ENCODE measurements at regions not wholly inside any gene's neighbourhood (a gene's known extent, or its start where the extent isn't known, plus 50 kb on each side); places are given as distances from the start of the nearest gene placed in this dataset.
A peak's percentile ranks its signal among the peaks of the same experiment; 100 is the strongest.

GRCh38 chr19:28010656-28011055 is 1202.3 kb downstream of the UQCRFS1 start:
- no peaks in the 10 kb centered on the region for H3K4me1 ChIP-seq (ENCODE audit: insufficient read depth, low read length)
- no peak for TF ChIP-seq CTCF (IDR thresholded peaks at IDR 0.05; ENCODE audit: extremely low read depth, low read depth, low read length)
- H3K4me3 ChIP-seq (ENCODE audit: insufficient read depth, low read length) = no peak overlapping the region
- H3K4me2 ChIP-seq (ENCODE audit: insufficient read depth, low read length) = no peak overlapping the region
- peak; percentile 34 for DNase-seq (ENCODE audit: insufficient read length, low spot score, missing footprints)
- H3K36me3 ChIP-seq (ENCODE audit: insufficient read depth, low read length) = no peaks in the 10 kb centered on the region
- H3K27me3 ChIP-seq (ENCODE audit: insufficient read depth, low read length) = no peaks in the 10 kb centered on the region
- H2AFZ ChIP-seq (ENCODE audit: low read length) = no peak overlapping the region
- H4K20me1 ChIP-seq (ENCODE audit: insufficient read depth, low read length) = no peaks in the 10 kb centered on the region
- H3K79me2 ChIP-seq (ENCODE audit: insufficient read depth, low read length) = no peaks in the 10 kb centered on the region
- H3K27ac ChIP-seq (ENCODE audit: low read depth, low read length) = no peak overlapping the region
- peaks cover 2% of the 10 kb centered on the region for H3K9me3 ChIP-seq (ENCODE audit: low read depth, low read length)

- H3K79me2 ChIP-seq (ENCODE audit: insufficient read depth, low read length) = no peaks in the 10 kb centered on the region
- no peaks in the 10 kb centered on the region for H4K20me1 ChIP-seq (ENCODE audit: insufficient read depth, low read length)
- H2AFZ ChIP-seq (ENCODE audit: low read length) = no peak overlapping the region
- no peaks in the 10 kb centered on the region for H3K27me3 ChIP-seq (ENCODE audit: insufficient read depth, low read length)
- no peak overlapping the region for H3K4me2 ChIP-seq (ENCODE audit: insufficient read depth, low read length)
- no peak overlapping the region for H3K4me3 ChIP-seq (ENCODE audit: insufficient read depth, low read length)
- no peak for DNase-seq (ENCODE audit: insufficient read length, low spot score, missing footprints)
- H3K9me3 ChIP-seq (ENCODE audit: low read depth, low read length) = peaks cover 1% of the 10 kb centered on the region
- H3K27ac ChIP-seq (ENCODE audit: low read depth, low read length) = no peak overlapping the region
- no peaks in the 10 kb centered on the region for H3K36me3 ChIP-seq (ENCODE audit: insufficient read depth, low read length)
- H3K4me1 ChIP-seq (ENCODE audit: insufficient read depth, low read length) = no peaks in the 10 kb centered on the region
- TF ChIP-seq CTCF (IDR thresholded peaks at IDR 0.05; ENCODE audit: extremely low read depth, low read depth, low read length) = no peak
Observed at GRCh38 chr19:28009696-28010095, 1203.3 kb downstream of the UQCRFS1 start.

- Histone ChIP-seq H2AFZ (ENCODE audit: low read length) (no peak overlapping the region), H3K4me1 (ENCODE audit: insufficient read depth, low read length) (no peaks in the 10 kb centered on the region), H3K27me3 (ENCODE audit: insufficient read depth, low read length) (no peaks in the 10 kb centered on the region), H3K9me3 (ENCODE audit: low read depth, low read length) (peaks cover 2% of the 10 kb centered on the region), H3K4me2 (ENCODE audit: insufficient read depth, low read length) (no peak overlapping the region), H3K27ac (ENCODE audit: low read depth, low read length) (no peak overlapping the region), H3K4me3 (ENCODE audit: insufficient read depth, low read length) (no peak overlapping the region), H3K79me2 (ENCODE audit: insufficient read depth, low read length) (no peaks in the 10 kb centered on the region), H3K36me3 (ENCODE audit: insufficient read depth, low read length) (no peaks in the 10 kb centered on the region), H4K20me1 (ENCODE audit: insufficient read depth, low read length) (no peaks in the 10 kb centered on the region)
- TF ChIP-seq CTCF (IDR thresholded peaks at IDR 0.05; ENCODE audit: extremely low read depth, low read depth, low read length) = no peak
- DNase-seq (ENCODE audit: insufficient read length, low spot score, missing footprints) = peak; percentile 39
Observed at GRCh38 chr19:28008695-28009094, 1204.3 kb downstream of the UQCRFS1 start.

- Histone ChIP-seq H3K79me2 (ENCODE audit: insufficient read depth, low read length) (no peaks in the 10 kb centered on the region), H4K20me1 (ENCODE audit: insufficient read depth, low read length) (no peaks in the 10 kb centered on the region), H3K4me3 (ENCODE audit: insufficient read depth, low read length) (no peak overlapping the region), H3K9me3 (ENCODE audit: low read depth, low read length) (peaks cover 2% of the 10 kb centered on the region), H2AFZ (ENCODE audit: low read length) (no peak overlapping the region), H3K27me3 (ENCODE audit: insufficient read depth, low read length) (no peaks in the 10 kb centered on the region), H3K4me1 (ENCODE audit: insufficient read depth, low read length) (no peaks in the 10 kb centered on the region), H3K36me3 (ENCODE audit: insufficient read depth, low read length) (no peaks in the 10 kb centered on the region), H3K4me2 (ENCODE audit: insufficient read depth, low read length) (no peak overlapping the region), H3K27ac (ENCODE audit: low read depth, low read length) (no peak overlapping the region)
- DNase-seq (ENCODE audit: insufficient read length, low spot score, missing footprints) = no peak
- TF ChIP-seq CTCF (IDR thresholded peaks at IDR 0.05; ENCODE audit: extremely low read depth, low read depth, low read length) = no peak
Observed at GRCh38 chr19:28003543-28003942, 1209.4 kb downstream of the UQCRFS1 start.

Measured in osteoblast (primary cell).